Kidney epithelial cell (primary cell): ENCODE measurements at regions not wholly inside any gene's neighbourhood (a gene's known extent, or its start where the extent isn't known, plus 50 kb on each side); places are given as distances from the start of the nearest gene placed in this dataset.
"Not testable (repeated sequence)": the region's sequence is repeated elsewhere in the genome, so short reads cannot be mapped to it uniquely, and the experiment has no call there.

Source experiments
- DNase-seq: peaks from one replicate; pipeline ENCODE4 v3.0.0-alpha.2; 2010; ENCODE audit warnings: low read depth
- H3K27me3 ChIP-seq: 2 replicates; pipeline ENCODE4 v1.6.0; 2011; ENCODE audit warnings: low read length; ENCODE audit not compliant: control insufficient read depth, insufficient read depth
- H3K36me3 ChIP-seq: 2 replicates; pipeline ENCODE4 v1.5.1; 2011; ENCODE audit warnings: low read length; ENCODE audit not compliant: control insufficient read depth, insufficient read depth
- H3K4me3 ChIP-seq: 2 replicates; pipeline ENCODE4 v1.5.1; 2011; ENCODE audit warnings: low read depth, mild to moderate bottlenecking, control low read depth, low read length
- TF ChIP-seq, protein P1 (sequence below): IDR thresholded peaks from 2 replicates; pipeline ENCODE4 v1.5.1; 2011; ENCODE audit warnings: mild to moderate bottlenecking, moderate library complexity, low read length, control low read depth, inconsistent platforms; ENCODE audit not compliant: insufficient read depth, poor library complexity, severe bottlenecking

DNA sequence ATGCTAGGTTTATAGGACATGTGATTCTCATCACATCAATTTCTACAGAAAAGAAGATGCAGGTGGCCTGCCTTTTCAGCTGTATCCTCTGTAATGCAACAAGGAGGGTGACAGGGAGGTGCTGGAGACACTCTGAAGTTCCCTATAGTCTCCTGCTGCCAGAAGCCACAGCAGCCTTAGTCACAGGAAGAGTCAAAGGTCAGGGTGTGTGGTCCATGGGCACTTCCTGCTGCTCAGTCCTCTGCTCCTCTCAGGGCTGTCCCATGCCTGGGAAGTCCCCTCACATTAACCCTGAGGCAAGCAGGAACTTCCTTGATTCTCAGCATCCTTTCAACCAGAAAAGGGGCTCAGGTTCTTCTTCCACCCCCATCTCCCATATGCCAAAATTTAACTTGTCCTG is 144.8 kb upstream of the FOXA2 start:
- TF ChIP-seq, protein P1, sequence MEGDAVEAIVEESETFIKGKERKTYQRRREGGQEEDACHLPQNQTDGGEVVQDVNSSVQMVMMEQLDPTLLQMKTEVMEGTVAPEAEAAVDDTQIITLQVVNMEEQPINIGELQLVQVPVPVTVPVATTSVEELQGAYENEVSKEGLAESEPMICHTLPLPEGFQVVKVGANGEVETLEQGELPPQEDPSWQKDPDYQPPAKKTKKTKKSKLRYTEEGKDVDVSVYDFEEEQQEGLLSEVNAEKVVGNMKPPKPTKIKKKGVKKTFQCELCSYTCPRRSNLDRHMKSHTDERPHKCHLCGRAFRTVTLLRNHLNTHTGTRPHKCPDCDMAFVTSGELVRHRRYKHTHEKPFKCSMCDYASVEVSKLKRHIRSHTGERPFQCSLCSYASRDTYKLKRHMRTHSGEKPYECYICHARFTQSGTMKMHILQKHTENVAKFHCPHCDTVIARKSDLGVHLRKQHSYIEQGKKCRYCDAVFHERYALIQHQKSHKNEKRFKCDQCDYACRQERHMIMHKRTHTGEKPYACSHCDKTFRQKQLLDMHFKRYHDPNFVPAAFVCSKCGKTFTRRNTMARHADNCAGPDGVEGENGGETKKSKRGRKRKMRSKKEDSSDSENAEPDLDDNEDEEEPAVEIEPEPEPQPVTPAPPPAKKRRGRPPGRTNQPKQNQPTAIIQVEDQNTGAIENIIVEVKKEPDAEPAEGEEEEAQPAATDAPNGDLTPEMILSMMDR, result no peak
- no peaks in the 10 kb centered on the region for H3K36me3 ChIP-seq
- DNase-seq, result no peak
- no peak overlapping the region for H3K4me3 ChIP-seq
- no peaks in the 10 kb centered on the region for H3K27me3 ChIP-seq

DNA sequence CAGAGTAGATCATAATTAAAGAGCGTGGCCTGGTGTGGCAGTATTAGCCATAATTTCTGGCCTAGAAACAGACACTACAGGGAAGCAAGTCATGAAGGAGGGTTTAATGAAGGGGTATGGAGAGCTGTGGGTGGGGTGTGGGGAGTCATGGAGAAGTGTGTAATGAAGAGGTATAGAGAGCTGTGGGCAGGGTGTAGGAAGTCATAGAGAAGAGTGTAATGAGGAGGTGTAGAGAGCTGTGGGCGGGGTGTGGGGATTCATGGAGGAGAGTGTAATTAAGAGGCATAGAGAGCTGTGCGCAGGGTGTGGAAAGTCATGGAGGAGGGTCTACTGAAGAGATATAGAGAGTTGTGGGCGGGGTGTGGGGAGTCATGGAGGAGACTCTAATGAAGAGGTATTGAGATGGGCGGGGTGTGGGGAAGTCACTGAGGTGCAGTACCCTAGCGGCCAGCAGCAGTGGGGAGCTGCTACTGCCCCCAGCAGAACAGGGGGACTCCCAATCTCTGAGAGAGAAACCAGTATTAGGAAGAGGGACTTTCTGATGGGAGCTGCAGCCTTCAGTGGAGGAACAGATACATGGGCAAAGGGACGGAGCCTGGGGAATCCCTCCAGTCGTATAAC is 145.4 kb upstream of the FOXA2 start:
- DNase-seq, result no peak
- no peak overlapping the region for H3K4me3 ChIP-seq
- TF ChIP-seq, protein P1, result no peak
- H3K36me3 ChIP-seq, result no peaks in the 10 kb centered on the region
- H3K27me3 ChIP-seq, result no peaks in the 10 kb centered on the region

DNA sequence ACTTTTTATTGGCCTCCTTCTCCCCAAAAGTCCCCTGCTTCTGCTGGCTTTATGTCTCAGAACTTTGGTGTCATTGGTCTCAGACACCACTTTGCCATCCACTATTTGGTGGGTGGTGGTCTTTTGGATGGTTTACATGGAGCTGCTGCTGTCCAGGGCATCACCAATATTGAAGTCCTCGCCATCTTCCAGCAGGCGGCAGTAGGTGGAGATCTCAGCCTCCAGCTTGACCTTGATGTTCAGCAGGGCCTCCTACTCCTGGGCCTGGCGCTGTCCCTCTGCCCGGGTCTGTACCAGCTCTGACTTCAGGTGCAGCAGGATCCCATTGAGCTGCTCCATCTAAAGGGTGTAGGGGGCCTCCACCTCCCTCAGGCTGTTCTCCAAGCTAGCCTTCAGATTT is 148.4 kb upstream of the FOXA2 start:
- Histone ChIP-seq H3K27me3 (no peaks in the 10 kb centered on the region), H3K36me3 (no peaks in the 10 kb centered on the region), H3K4me3 (no peak overlapping the region)
- TF ChIP-seq, protein P1, result no peak
- DNase-seq, result no peak

DNA sequence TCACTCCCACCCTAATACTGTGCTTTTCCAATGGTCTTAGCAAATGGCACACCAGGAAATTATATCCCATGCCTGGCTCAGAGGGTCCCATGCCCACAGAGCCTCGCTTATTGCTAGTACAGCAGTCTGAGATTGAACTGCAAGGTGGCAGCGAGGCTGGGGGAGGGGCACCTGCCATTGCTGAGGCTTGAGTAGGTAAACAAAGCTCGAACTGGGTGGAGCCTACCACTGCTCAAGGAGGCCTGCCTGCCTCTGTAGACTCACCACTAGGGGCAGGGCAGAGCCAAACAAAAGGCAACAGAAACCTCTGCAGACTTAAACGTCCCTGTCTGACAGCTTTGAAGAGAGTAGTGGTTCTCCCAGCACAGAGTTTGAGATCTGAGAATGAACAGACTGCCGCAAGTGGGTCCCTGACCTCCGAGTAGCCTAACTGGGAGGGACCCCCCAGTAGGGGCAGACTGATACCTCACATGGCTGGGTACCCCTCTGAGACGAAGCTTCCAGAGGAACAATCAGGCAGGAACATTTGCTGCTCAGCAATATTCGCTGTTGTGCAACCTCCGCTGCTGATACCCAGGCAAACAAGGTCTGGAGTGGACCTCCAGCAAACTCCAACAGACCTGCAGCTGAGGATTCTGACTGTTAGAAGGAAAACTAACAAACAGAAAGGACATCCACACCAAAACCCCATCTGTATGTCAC is 150.7 kb upstream of the FOXA2 start:
- TF ChIP-seq, protein P1, result peak; percentile 26
- not testable (repeated sequence) for H3K36me3 ChIP-seq

DNA sequence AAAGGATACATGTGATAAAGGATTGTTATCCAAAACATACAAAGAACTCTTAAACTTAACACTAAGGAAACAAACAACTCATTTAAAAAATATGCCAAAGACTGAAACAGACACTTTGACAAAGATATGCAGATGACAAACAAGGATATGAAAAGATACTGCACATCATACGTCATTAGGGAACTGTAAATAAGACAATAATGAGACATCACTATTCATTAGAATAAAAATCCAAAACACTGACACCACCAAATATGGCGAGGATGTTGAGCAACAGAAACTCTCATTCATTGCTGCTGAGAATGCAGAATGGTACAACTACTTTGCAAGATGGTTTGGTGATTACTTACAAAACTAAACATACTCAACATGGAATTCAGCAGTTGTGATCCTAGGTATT is 156.5 kb upstream of the FOXA2 start:
- no peaks in the 10 kb centered on the region for H3K36me3 ChIP-seq
- H3K27me3 ChIP-seq, result no peaks in the 10 kb centered on the region
- no peak overlapping the region for H3K4me3 ChIP-seq
- TF ChIP-seq, protein P1, result no peak
- DNase-seq, result no peak

More for the DNA sequence above, 150.7 kb upstream of the FOXA2 start:
- DNase-seq, H3K4me3 ChIP-seq, H3K27me3 ChIP-seq: not testable (repeated sequence)
